ENCODE measurements at regions not wholly inside any gene's neighbourhood (a gene's known extent, or its start where the extent isn't known, plus 50 kb on each side); places are given as distances from the start of the nearest gene placed in this dataset.
"Not testable (repeated sequence)": the region's sequence is repeated elsewhere in the genome, so short reads cannot be mapped to it uniquely, and the experiment has no call there.

GRCh38 chr6:81623106-81623759, 129.2 kb downstream of the TENT5A start:
- DNase-seq, result no peak

- DNase-seq, result no peak
These were observed 130.6 kb downstream of the TENT5A start for GRCh38 chr6:81621816-81622395.

DNA sequence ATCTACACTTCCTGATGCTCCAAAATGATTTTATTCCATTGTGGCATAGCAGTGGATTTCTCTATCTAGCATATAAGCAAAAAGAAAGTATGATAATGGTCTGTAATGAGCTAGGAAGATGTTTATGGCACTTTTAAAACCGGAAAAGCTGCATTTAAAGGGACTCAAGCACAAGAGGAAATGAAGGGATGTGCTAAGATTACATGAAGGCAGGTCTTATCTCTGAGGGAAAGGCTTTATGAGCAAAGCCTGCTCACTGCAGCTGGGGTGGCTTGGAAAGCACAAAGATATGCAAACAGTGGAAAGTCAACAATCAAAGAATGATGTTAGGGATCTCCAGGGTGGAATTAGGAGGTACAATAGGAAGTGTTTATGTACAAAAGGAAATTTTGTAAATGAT, 138.2 kb downstream of the TENT5A start:
- DNase-seq, result no peak

DNA sequence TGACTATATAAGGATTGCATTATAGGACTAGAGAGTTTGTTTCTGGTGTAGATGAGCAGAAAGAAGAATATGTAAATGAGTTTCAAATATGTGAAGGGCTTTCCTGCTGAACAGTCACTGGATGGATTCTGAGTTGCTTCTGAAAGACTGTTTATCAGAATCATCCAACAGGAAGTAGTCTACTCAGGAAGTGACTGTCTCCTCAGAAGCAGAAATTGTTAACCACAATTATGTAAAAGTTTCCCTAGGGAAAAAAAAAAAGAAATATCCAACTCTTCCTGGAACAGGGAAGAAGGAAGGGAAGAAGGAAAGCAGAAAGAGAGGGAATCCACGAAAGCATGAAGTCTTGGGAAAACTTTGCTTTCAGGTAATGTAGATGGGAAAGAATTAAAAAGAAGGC, 138.9 kb downstream of the TENT5A start:
- no peak for DNase-seq

DNA sequence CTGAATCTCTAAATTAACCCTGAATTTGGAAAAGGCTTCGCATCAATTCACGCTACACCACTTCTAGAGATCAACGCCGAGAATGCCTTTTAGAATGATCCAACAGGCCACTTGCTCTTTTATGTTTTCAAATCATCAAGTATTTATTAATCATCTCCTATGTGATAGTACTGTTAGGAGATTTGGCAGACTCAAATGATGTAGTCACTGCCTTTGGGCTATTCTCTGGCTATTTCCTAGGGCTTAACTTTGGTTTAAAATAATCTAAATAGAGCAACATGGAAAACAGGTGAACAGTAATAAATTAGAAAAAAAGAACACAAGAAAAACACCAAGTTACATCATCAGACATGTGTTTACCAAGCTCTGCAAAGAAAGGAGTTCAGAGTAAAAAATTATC, 140.3 kb downstream of the TENT5A start:
- no peak for DNase-seq

DNA sequence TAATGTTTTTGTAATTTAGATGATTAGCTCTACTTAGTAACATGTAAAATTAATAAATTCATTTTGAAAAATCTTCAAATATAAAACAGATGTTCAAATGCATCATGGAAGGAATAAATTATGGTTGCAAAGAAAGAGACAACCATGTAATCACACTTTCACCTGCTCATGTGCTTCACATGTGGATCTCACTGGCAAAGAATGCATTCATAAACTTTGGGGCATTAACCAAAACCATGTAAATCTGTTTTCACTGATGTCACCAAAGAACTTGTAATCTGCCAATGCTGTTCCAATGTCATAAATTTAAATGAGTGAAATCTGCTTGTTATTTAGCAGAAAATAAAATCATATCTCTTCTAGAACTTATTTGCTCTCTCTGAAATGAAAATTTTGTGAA, 142.7 kb downstream of the TENT5A start:
- DNase-seq, result no peak

- DNase-seq, result no peak
These were observed 143.7 kb downstream of the TENT5A start for GRCh38 chr6:81608776-81609175.

- no peak for DNase-seq
These were observed 145.5 kb downstream of the TENT5A start for GRCh38 chr6:81606965-81607381.

DNA sequence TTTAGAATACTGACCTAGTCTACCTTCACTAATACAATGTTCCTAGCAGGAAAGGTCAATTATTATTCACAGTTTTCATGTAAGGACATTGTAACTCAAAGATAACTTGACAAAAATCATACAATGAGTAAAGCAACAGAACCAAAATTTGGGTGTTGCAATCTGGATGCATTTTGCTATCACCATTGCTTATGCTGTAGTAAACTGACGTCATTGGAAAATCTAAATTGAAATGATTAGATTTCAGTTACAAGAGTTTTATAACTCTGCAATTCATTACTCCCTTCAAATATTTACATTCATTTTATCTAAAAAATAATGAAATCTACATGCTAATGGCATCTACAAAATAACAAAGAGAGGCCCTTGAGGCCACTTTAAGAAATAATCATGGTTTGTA, 147.0 kb downstream of the TENT5A start:
- DNase-seq, result no peak

DNA sequence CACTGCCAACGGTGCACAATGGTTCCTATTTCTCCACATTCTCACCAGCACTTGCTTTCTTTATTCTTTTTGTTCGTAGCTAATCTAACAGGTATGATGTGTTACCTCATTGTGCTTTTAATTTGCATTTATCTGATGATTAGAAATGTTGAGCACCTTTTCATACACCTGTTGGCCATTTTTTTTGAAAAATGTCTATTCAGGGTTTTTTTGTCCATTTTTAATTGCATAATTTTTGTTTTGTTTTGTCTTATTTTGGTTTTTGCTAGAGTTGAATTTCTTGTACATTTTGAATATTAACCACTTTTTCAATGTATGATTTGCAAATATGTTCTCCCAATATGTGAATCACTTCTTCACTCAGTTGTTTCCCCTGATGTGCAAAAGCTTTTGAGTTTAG, 150.6 kb downstream of the TENT5A start:
- no peak for DNase-seq

DNA sequence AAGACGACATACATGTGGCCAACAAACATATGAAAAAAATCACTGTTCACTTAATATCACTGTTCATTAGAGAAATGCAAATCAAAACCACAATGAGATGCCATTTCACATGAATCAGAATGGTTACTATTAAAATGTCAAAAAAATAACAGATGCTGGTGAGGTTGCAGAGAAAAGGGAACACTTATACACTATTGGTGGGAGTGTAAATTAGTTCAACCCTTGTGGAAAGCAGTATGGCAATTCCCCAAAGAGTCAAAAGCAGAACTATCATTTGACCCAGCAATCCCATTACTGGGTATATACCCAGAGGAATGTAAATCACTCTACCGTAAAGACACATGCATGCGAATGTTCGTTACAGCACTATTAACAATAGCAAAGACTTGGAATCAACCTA, 152.0 kb downstream of the TENT5A start:
- not testable (repeated sequence) for DNase-seq

GRCh38 chr6:81594501-81594900, 158.0 kb downstream of the TENT5A start:
- no peak for DNase-seq

- DNase-seq, result no peak
These were observed 162.2 kb downstream of the TENT5A start for GRCh38 chr6:81590314-81590691.

- no peak for DNase-seq
These were observed 162.8 kb downstream of the TENT5A start for GRCh38 chr6:81589465-81590313.

DNA sequence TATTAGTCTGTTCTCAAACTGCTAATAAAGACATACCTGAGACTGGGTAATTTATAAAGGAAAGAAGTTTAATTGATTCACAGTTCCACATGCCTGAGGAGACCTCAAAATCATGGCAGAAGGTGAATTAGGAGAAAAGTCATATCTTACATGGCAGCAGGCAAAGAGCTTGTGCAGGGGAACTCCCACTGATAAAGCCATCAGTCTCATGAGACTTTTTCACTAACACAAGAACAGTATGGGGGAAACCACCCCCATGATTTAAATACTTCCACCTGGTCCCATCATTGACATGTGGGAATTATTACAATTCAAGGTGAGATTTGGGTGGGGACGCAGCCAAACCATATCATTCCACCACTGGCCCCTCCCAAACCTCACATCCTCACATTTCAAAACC, 166.8 kb downstream of the TENT5A start:
- DNase-seq, result not testable (repeated sequence)

GRCh38 chr6:81584156-81584555, 168.3 kb downstream of the TENT5A start:
- DNase-seq, result not testable (repeated sequence)

- DNase-seq, result no peak
These were observed 177.0 kb downstream of the TENT5A start for GRCh38 chr6:81575442-81575841.

- DNase-seq, result no peak
These were observed 180.5 kb downstream of the TENT5A start for GRCh38 chr6:81572020-81572419.

- no peak for DNase-seq
These were observed 181.8 kb downstream of the TENT5A start for GRCh38 chr6:81570681-81571080.

- no peak for DNase-seq
These were observed 183.5 kb downstream of the TENT5A start for GRCh38 chr6:81568973-81569372.

DNA sequence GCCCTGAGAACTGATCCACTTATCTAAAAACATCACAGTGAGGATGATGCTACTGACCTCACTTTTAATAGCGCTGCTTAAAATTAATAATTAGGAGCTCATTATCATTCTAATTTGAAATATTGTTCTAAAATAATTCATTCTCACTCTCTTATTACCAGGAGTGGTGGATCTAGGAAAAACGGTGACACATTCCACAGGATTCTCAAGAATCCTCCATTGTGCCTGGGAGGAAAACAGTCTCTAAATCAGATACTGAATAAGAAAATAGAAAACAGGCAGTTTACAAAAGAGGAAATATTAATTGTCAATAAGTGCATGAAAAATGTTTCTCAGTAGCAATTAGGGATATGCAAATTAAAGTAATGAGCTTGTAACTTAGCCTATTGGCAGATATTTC, 187.4 kb downstream of the TENT5A start:
- no peak for DNase-seq

DNA sequence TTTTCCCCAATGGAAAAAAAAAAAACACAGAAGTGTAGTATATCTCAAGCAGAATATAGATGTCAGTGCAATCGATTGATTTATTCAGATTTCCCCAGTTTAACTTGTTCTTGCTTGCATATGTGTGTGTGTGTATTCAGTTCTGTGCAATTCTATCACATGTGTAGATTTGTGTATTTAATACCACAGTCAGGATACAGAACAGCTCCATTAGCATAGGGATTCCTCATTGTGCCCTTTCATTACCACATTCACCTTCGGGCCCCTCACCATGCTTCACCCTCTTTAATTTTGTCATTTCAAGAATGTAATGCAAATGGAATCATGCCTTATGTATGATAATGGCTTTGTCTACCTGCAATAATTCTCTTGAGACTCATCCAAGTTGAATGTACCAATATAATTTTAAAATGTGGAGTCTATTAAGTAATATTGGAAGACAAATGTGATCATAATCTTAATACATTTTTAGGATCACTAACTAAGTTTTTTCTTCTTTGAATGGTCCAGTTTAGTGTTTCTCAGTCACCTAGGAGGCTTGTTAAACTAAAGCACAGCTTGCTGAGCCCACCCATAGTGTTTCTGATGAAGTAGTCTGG, 187.9 kb downstream of the TENT5A start:
- DNase-seq, result no peak

GRCh38 chr6:81562169-81562568, 190.3 kb downstream of the TENT5A start:
- DNase-seq, result no peak

DNA sequence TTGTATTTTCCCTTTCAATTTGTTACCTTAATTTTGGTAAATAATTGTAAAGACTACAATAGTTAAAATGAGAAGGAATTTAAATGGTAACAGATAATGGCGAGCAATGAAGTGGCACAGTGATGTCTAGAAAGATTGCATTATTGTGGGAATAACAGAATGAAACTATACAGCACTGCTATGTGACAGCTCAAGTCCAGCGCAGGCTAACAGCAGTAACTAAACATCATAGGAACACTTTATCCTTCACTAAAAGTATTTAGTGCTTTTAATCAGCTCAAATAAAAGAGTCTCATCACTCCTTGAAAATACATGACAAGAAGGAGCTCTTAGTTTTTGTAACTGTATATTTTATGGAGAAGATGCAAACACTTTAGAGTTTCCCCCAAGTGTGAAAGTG, 190.8 kb downstream of the TENT5A start:
- no peak for DNase-seq
